Cardiac fibroblast (primary cell): ENCODE measurements at regions not wholly inside any gene's neighbourhood (a gene's known extent, or its start where the extent isn't known, plus 50 kb on each side); places are given as distances from the start of the nearest gene placed in this dataset.

Experiments
- DNase-seq, 2 donors: peaks; one replicate each; pipeline versions ENCODE4 v3.0.0 to v3.0.0-alpha.2; 2010; ENCODE audit warnings: low read depth in 2 of 2
- H3K4me3 ChIP-seq, 2 donors: replicated peaks in 1 of 2; 1 replicate in 1 of 2; 2 replicates in 1 of 2; pipeline ENCODE4 v1.5.1; 2011; ENCODE audit warnings: low read depth in 2 of 2, low read length in 2 of 2, mild to moderate bottlenecking in 2 of 2, moderate library complexity in 1 of 2
- TF ChIP-seq, protein P1 (sequence below): IDR thresholded peaks from one replicate; pipeline ENCODE4 v1.5.1; 2011; ENCODE audit warnings: low read depth, mild to moderate bottlenecking, low read length, inconsistent platforms

DNA sequence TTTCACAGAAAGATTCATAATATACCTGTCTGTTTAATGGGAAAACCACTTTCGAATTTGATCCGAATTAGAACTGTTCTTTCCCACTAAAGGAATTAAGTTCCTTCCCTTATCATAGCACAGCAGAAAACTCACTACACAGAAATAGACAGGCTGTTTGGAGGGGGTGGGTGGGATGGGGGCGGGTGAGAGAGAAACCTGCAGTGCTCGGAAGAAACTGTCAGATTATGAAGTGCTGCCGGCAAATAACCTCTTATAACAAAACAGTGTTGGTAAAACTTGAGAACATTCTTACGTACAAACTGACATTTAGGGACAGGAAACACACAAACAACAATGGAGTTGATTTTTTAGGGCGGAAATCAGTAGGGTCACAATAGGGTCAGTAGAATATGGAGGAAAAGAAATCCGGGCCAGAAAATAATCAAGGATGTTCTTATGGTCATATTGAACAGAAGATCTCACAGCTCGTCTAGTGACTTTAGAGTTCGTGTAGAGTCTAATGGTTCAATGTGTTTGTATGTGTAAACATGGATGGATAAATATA lies 756.0 kb upstream of the LRATD1 start:
- DNase-seq, result no peak
- H3K4me3 ChIP-seq, result no peak overlapping the region
- TF ChIP-seq, protein P1, sequence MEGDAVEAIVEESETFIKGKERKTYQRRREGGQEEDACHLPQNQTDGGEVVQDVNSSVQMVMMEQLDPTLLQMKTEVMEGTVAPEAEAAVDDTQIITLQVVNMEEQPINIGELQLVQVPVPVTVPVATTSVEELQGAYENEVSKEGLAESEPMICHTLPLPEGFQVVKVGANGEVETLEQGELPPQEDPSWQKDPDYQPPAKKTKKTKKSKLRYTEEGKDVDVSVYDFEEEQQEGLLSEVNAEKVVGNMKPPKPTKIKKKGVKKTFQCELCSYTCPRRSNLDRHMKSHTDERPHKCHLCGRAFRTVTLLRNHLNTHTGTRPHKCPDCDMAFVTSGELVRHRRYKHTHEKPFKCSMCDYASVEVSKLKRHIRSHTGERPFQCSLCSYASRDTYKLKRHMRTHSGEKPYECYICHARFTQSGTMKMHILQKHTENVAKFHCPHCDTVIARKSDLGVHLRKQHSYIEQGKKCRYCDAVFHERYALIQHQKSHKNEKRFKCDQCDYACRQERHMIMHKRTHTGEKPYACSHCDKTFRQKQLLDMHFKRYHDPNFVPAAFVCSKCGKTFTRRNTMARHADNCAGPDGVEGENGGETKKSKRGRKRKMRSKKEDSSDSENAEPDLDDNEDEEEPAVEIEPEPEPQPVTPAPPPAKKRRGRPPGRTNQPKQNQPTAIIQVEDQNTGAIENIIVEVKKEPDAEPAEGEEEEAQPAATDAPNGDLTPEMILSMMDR, result no peak

DNA sequence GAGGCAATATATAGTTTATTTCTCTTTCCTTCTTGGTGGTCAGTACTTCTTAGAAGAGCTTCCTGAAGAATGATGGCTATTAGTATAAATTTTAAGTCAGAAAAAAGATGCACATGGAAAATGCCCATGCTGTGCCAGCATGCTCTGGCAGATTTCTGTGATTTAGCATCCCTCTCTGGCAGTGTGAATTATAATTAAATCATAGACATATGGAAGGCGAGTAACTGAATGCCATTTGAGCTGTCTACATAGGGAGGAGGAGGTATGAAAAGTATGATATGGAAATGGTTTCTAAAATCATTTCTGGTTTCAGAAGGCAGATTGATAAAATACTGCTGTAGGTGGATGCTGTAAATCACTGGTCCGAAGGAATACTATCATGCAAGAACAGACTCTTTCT lies 754.9 kb upstream of the LRATD1 start:
- H3K4me3 ChIP-seq, result no peak overlapping the region
- DNase-seq, result no peak
- TF ChIP-seq, protein P1, result no peak

DNA sequence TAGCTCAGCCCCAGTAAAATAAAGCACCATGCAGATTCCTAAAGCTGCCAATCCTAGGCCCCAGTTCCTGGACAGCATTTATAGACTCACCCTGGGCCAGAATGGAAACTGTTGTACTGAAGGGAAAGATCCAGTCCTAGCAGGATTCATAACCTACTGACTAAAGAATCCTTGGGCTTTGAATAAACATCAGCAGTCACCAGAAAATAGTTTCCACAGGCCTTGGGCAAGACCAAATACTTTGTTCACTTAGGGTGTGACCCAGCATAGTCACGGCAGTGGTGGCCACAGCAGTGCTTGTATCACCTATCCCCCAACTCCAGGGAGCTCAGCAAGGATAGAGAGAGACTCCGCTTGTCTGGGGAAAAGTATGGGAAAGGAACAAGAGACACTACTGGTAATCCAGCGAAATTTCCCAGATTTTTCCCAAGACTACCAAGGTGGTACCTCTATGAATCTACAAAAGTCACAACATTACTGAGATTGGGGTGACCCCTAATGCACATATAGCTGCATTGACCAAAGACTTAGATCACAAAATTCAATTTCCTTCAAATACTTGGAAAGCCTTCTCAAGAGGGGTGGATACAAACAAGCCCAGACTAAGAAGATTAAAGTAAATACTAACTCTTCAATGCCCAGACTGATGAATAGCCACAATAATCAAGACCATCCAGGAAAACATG lies 748.1 kb upstream of the LRATD1 start:
- TF ChIP-seq, protein P1, result no peak
- no peak overlapping the region for H3K4me3 ChIP-seq
- DNase-seq, result peak; percentile 0 to 15

DNA sequence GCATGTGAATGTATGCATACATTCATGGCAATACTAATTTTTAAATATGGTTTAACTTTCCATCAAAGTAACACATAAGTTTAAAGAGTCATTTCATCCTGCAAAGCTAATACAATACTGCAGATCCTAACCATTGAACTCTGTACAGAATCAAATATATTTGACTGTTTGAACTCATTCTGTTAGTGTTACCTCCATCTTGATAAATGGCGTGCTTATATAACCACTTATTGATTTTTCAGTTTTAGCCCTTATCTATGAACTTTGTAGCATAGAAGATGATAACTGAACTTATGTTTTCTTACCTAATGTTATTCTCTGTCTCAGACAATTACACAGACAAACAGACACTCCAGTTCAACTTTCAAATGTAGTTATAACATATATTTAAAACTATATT lies 731.0 kb upstream of the LRATD1 start:
- H3K4me3 ChIP-seq, result no peak overlapping the region
- TF ChIP-seq, protein P1, result no peak
- no peak for DNase-seq

DNA sequence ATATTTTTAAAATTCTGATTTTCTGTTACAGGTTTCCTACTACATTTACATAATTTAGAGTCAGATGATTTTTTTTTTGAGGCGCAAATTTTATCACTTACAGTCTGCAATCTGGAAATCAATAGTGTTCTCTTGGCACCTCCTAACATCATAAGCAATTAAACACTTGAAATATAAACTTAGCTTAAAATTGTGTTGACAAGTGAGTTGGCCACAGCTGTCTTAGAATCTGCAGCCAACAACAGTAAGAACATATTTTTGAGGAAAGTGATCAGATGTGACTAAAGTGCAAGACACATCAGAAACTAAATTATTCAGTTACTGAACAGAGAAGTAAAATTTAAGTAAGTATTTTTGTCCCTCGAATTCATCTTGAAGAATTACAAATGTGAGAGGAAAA lies 726.7 kb upstream of the LRATD1 start:
- TF ChIP-seq, protein P1, result no peak
- H3K4me3 ChIP-seq, result no peak overlapping the region
- DNase-seq, result no peak

DNA sequence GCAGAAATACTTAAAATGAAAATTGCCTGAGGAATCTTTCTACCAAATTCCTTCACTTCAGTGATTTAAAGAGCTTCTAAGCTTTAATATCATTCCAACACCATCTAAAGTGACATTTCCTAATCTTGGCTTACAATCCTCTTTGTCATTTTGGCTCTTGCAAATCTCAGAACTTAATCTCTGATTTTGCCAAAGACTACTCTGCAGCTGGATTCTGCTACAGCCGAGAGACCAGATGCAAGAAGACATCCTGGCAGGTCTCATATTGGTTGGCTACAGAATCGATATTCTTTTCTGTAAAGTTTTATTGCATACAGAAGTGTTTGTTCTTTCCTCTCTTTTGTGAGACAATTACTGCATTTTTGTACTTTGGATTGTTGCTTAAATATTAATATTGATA lies 716.5 kb upstream of the LRATD1 start:
- DNase-seq, result no peak
- TF ChIP-seq, protein P1, result no peak
- no peak overlapping the region for H3K4me3 ChIP-seq

DNA sequence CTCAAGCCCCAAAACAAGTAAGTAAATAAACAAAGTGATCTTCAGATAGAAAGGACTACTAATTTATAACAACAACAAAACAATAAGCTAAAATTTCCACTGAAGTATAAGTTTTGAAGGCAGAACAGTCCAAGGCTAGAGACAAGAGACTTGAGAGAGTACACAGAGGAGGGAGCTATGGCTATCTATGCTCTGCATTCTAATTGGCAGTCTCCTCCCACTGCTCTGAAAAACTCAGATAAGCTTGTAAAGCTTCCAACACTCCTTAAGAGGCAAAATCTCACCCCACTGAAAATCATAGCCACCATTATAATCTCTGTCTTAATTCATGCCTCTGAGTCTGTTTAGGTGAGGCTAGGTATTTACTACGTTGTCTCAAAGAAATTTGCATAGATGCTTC lies 714.6 kb upstream of the LRATD1 start:
- H3K4me3 ChIP-seq, result no peak overlapping the region
- DNase-seq, result no peak
- TF ChIP-seq, protein P1, result no peak
